Activated CD8-positive, alpha-beta T cell treated with anti-CD3 and anti-CD28 coated beads, Interleukin-2, amount 10 ng/mL, durations not matched to agents 7 days and 5 days (primary cell): ENCODE measurements at regions not wholly inside any gene's neighbourhood (a gene's known extent, or its start where the extent isn't known, plus 50 kb on each side); places are given as distances from the start of the nearest gene placed in this dataset.

Experiments
- ATAC-seq: fragments of 150-1000 bp; cut with Tn5 transposase; one replicate; pipeline ENCODE4 v1.10.0; 2021; ENCODE audit warnings: moderate library complexity
- CTCF ChIA-PET: fragments of 350-600 bp; sonication (Branson Sonifier 250); formaldehyde crosslinking; loops from one replicate; lab custom pipeline; 2021; ENCODE audit warnings: antibody characterized with exemption; lab: Charles Lee
- POLR2A ChIA-PET: fragments of 350-600 bp; sonication (Branson Sonifier 250); formaldehyde crosslinking; loops from one replicate; lab custom pipeline; 2021; ENCODE audit warnings: antibody characterized with exemption; lab: Charles Lee
- DNase-seq: peaks from one replicate; pipeline ENCODE4 v3.0.0-alpha.2; 2020
- H3K27ac Mint-ChIP-seq: one replicate; pipeline ENCODE4 v1.8.0; 2021; ENCODE audit warnings: mild to moderate bottlenecking, mixed read lengths
- H3K27me3 Mint-ChIP-seq: one replicate; pipeline ENCODE4 v1.8.0; 2021; ENCODE audit warnings: low read depth, mixed read lengths
- H3K36me3 Mint-ChIP-seq: one replicate; pipeline ENCODE4 v1.8.0; 2021; ENCODE audit warnings: low read depth, mixed read lengths
- H3K4me1 Mint-ChIP-seq: one replicate; pipeline ENCODE4 v1.8.0; 2021; ENCODE audit warnings: low read depth, mixed read lengths
- H3K4me3 Mint-ChIP-seq: one replicate; pipeline ENCODE4 v1.8.0; 2021; ENCODE audit warnings: mild to moderate bottlenecking, mixed read lengths
- H3K9me3 Mint-ChIP-seq: one replicate; pipeline ENCODE4 v1.8.0; 2022; ENCODE audit warnings: mixed read lengths; ENCODE audit not compliant: insufficient read depth

DNA sequence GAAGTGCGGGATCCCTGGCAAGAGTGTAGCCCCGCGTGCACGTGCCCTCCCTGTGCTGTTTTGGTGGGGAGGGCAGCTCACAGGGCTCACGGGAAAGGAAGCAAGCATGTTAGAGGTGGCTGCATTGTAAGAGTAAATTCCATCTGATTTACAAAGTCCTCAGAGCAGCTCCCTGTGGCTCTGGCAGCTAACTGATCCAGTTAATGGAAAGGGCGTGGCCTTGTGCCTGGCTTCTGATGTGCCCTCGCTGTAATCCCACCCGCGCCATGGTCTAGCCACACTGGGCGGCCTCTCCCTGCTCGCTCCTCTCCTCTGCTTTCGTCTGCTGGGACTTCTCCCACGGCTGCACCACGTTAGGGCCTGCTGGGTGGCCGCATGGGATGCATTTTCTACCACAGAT is 258.5 kb downstream of the FGF9 start:
- CTCF ChIA-PET: no interaction called here

DNA sequence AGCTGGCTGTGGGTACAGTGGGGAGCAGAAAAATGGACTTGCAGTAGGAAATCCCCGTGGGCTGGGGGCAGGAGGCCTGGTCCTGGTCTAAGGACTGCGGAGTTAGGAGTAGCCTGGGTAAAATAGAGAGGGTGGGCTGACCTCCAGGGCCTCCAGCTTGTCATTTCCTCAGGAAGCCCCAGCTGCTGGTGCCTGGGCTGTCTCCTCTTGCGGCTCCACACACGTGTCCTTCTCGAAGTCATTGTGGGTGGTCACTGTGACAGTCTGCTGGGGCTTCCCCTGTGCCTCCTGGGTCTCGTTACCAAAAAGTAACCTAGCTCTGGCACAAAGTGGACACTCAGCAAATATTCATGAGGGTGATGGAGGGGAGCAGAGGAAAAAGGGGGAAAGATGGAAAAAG is 259.7 kb downstream of the FGF9 start:
- Mint-ChIP-seq H3K4me1 (no peaks in the 10 kb centered on the region), H3K9me3 (no peaks in the 10 kb centered on the region), H3K36me3 (no peaks in the 10 kb centered on the region), H3K27ac (no peak overlapping the region), H3K27me3 (no peaks in the 10 kb centered on the region), H3K4me3 (no peak overlapping the region)
- DNase-seq: no peak
- ChIA-PET CTCF (no interaction called here), POLR2A (no interaction called here)
- ATAC-seq: no peak

More for the DNA sequence above, 258.5 kb downstream of the FGF9 start:
- ATAC-seq: no peak
- Mint-ChIP-seq H3K4me3 (no peak overlapping the region), H3K27ac (no peak overlapping the region), H3K9me3 (no peaks in the 10 kb centered on the region), H3K27me3 (no peaks in the 10 kb centered on the region), H3K4me1 (no peaks in the 10 kb centered on the region), H3K36me3 (no peaks in the 10 kb centered on the region)
- POLR2A ChIA-PET: no interaction called here
- no peak for DNase-seq

DNA sequence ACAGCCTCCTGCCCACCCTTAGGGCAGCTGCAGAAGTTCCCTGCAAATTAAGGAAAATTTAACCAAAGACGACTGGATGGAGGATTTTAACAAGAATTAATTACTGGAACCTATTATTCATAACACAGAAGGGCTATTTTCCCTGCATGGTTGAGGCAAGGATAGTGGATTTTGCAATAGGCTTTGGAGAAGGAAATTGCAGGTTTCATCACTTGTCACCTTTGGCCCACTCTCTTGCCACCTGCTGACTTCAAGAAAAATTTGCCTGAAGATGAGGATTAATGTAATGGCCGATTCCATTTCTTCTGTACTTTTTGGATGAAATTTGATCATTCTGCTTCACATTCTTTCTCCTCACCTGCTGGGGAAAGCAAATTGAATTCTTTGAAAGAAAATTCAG is 261.7 kb downstream of the FGF9 start:
- Mint-ChIP-seq H3K4me3 (no peak overlapping the region), H3K27me3 (no peaks in the 10 kb centered on the region), H3K9me3 (no peaks in the 10 kb centered on the region), H3K36me3 (no peaks in the 10 kb centered on the region), H3K27ac (no peak overlapping the region), H3K4me1 (no peaks in the 10 kb centered on the region)
- ChIA-PET POLR2A (no interaction called here), CTCF (no interaction called here)
- DNase-seq: no peak
- ATAC-seq: no peak

DNA sequence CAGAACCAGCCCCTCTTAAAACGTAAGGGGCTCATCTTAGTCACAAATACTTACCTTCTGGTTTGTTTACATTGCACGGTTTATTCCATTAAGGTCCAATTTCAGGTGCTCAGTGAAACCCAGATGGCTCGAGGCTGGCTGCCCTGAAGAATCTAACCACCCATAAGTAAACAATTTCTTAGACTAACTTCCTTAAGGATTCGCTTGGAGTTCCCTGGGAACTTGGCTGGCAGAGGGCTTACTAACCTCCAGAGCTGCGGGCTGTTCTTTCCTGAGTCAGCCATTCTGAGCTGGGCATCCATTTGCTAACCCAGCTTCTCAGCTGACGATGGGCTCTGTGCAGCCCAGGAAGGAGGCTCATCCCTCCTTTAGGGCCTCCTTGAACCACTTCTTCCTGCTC is 262.1 kb downstream of the FGF9 start:
- H3K27me3 Mint-ChIP-seq: no peaks in the 10 kb centered on the region
- H3K27ac Mint-ChIP-seq: no peak overlapping the region
- ChIA-PET POLR2A (interaction anchor here (0.6 kb wide), 1 partner anchor 243 kb away, joined by 3 read pairs; no protein-coding TSS in a partner anchor), CTCF (no interaction called here)
- H3K4me3 Mint-ChIP-seq: no peak overlapping the region
- DNase-seq (no peak), ATAC-seq (no peak)
- H3K9me3 Mint-ChIP-seq: no peaks in the 10 kb centered on the region
- H3K4me1 Mint-ChIP-seq: no peaks in the 10 kb centered on the region
- H3K36me3 Mint-ChIP-seq: no peaks in the 10 kb centered on the region

DNA sequence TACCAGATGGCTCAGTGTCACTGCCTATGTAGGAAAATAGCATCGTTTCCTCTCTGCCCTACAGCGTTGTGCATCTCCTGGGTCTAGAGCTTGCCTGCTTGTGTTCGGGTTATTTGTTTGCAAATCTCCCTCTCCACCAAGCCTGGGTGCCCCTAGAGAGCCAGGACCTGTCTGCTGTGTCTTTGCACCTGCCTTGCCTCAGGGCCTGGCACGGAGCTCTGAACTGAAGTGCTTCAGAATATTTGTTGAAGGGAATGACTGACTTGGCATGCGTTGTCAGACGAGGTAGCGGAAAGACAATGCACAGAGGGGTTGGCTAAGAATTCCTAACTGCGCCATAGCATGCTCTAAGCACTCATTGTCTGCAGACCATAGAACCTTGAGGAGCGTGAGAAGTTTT is 263.4 kb downstream of the FGF9 start:
- CTCF ChIA-PET: no interaction called here

DNA sequence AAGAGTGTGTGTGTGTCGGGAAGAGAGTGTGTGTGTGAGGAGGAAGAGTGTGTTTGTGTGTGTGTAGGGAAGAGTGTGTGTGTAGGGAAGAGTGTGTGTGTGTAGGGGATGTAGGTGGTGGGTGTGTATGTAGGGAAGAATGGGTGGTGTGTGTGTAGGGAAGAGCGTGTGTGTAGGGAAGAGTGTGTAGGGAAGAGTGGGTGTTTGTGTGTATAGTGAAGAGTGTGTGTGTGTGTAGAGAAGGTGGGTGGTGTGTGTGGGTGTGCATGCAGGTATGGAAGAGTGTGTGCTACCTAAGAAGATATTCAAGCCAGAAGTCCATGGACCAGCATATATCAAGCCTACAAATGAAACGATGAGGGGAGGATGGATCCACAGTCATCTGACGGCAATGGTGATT is 265.8 kb downstream of the FGF9 start:
- Mint-ChIP-seq H3K36me3 (no peaks in the 10 kb centered on the region), H3K4me3 (no peak overlapping the region), H3K9me3 (no peaks in the 10 kb centered on the region), H3K27me3 (no peaks in the 10 kb centered on the region), H3K4me1 (no peaks in the 10 kb centered on the region), H3K27ac (no peak overlapping the region)
- ChIA-PET CTCF (no interaction called here), POLR2A (no interaction called here)
- ATAC-seq: no peak
- no peak for DNase-seq

More for the DNA sequence above, 263.4 kb downstream of the FGF9 start:
- Mint-ChIP-seq H3K27me3 (no peaks in the 10 kb centered on the region), H3K9me3 (no peaks in the 10 kb centered on the region), H3K36me3 (no peaks in the 10 kb centered on the region), H3K4me3 (no peak overlapping the region), H3K4me1 (no peaks in the 10 kb centered on the region), H3K27ac (no peak overlapping the region)
- POLR2A ChIA-PET: no interaction called here
- DNase-seq: no peak
- ATAC-seq: no peak

DNA sequence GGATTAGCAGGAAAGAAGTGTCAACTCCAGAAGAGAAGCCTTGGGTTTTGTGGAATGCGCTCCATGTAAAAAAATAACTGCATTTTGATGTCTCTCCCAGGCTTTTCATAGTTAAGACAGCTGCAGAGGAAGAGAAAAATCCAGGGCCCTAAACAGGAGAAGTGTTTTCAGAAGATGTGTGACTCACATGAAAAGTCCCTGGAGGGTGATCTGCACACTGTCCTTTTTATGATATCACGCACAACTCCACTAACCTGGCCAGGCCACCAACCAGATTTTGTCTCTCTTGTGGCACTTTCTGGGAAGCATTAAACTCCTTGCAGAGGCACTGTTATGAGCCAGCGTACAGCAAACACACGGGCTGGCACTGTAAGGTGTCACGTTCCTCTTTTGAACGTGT is 267.3 kb downstream of the FGF9 start:
- POLR2A ChIA-PET: no interaction called here
- Mint-ChIP-seq H3K4me3 (no peak overlapping the region), H3K27ac (no peak overlapping the region), H3K4me1 (no peaks in the 10 kb centered on the region), H3K36me3 (no peaks in the 10 kb centered on the region), H3K9me3 (peaks cover 8% of the 10 kb centered on the region), H3K27me3 (no peaks in the 10 kb centered on the region)
- DNase-seq: no peak
- ATAC-seq: no peak
- CTCF ChIA-PET: no interaction called here

DNA sequence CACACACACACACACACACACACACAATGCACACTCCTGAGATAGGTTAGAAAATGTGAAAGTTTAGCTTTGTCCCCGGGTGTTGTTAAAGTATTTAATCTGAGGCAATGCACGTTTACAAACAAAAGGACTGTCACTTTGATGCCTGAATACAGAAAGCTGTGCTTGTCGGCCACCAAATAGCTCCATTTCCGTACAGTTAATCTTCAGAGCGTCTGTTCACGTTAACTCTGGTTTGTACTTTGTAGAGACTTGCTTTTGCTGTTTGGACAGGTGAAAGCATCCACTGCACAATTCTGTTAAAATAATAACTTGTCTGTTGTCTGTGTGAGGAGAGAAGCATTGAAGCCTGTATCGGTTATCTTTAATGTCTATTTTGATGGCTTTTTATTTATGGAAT is 267.8 kb downstream of the FGF9 start:
- H3K36me3 Mint-ChIP-seq: no peaks in the 10 kb centered on the region
- H3K4me1 Mint-ChIP-seq: no peaks in the 10 kb centered on the region
- H3K4me3 Mint-ChIP-seq: no peak overlapping the region
- ATAC-seq (no peak), DNase-seq (no peak)
- POLR2A ChIA-PET: no interaction called here
- peaks cover 8% of the 10 kb centered on the region for H3K9me3 Mint-ChIP-seq
- H3K27me3 Mint-ChIP-seq: no peaks in the 10 kb centered on the region
- CTCF ChIA-PET: no interaction called here
- no peak overlapping the region for H3K27ac Mint-ChIP-seq

DNA sequence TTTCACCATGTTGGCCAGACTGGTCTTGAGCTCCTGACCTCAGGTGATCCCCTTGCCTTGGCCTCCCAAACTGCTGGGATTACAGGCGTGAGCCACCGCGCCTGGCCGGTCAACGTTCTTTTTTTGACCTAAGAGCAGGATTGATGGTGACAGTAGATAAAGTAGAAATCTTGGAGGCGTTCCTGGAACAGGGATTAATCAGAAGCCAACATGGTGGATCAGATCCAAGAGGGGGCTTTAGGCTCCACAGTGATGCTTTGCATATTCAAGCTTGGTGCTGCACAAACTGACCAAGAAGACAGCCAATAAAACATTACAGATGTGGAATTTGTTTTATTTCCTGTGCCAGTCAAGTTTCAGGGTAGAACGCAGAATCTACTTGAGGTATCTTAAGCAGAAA is 271.2 kb downstream of the FGF9 start:
- ATAC-seq: no peak
- Mint-ChIP-seq H3K4me1 (no peaks in the 10 kb centered on the region), H3K27me3 (no peaks in the 10 kb centered on the region), H3K9me3 (peaks cover 19% of the 10 kb centered on the region), H3K4me3 (no peak overlapping the region), H3K27ac (no peak overlapping the region), H3K36me3 (no peaks in the 10 kb centered on the region)
- ChIA-PET CTCF (no interaction called here), POLR2A (no interaction called here)
- DNase-seq: no peak

DNA sequence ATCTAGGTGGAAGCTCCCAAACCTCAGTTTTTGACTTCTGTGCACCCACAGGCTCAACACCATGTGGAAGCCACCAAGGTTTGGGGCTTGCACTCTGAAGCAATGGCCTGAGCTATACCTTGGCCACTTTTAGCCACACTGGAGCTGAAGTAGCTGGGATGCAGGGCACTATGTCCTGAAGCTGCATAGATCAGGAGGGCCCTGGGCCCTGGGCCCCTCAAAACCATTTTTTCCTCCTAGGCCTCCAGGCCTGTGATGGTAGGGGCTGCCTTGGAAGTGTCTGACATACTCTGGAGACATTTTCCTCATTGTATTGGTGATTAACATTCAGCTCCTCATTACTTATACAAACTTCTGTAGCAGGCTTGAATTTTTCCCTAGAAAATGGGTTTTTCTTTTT is 273.7 kb downstream of the FGF9 start:
- DNase-seq (no peak), ATAC-seq (no peak)
- peaks cover 19% of the 10 kb centered on the region for H3K9me3 Mint-ChIP-seq
- H3K27ac Mint-ChIP-seq: no peak overlapping the region
- POLR2A ChIA-PET: no interaction called here
- CTCF ChIA-PET: no interaction called here
- H3K27me3 Mint-ChIP-seq: no peaks in the 10 kb centered on the region
- H3K4me3 Mint-ChIP-seq: no peak overlapping the region
- H3K4me1 Mint-ChIP-seq: no peaks in the 10 kb centered on the region
- H3K36me3 Mint-ChIP-seq: no peaks in the 10 kb centered on the region

DNA sequence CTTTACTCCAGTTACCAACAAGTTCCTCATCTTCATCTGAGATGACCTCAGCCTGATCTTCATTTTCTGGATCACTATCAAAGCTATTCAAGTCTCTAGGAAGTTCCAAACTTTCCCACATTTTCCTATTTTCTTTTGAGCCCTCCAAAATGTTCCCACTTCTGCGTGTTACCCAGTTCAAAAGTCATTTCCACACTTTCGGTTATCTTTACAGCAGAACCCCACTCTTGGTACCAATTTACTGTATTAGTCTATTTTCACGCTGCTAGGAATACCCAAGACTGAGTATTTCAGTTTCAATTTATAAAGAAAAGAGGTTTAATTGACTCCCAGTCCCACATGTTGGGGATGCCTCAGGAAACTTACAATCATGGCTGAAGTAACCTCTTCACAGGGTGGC is 274.3 kb downstream of the FGF9 start:
- Mint-ChIP-seq H3K36me3 (no peaks in the 10 kb centered on the region), H3K27ac (no peak overlapping the region), H3K9me3 (peaks cover 19% of the 10 kb centered on the region), H3K4me3 (no peak overlapping the region), H3K4me1 (no peaks in the 10 kb centered on the region), H3K27me3 (no peaks in the 10 kb centered on the region)
- ChIA-PET CTCF (no interaction called here), POLR2A (no interaction called here)
- no peak for DNase-seq
- ATAC-seq: no peak

DNA sequence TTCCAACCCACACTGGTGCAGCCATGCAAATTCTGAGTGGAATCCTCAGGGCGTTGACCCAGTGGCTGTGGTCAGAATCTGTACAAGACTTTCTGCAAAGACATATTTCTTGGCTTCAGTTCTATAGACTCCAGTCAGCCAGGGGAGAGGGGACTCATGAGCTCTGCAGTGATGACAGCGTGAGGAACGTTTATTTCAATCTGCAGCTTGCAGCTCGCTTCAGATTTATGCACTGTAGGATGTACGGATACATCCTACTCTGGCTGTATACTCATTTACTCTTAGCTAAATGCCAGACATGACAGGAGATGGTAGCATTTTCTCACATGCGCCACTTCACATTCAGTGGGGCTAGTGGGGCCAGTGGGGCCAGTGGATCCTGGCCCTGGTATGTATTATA is 276.1 kb downstream of the FGF9 start:
- no peaks in the 10 kb centered on the region for H3K27me3 Mint-ChIP-seq
- no peak overlapping the region for H3K4me3 Mint-ChIP-seq
- no peak for ATAC-seq
- POLR2A ChIA-PET: no interaction called here
- no peaks in the 10 kb centered on the region for H3K4me1 Mint-ChIP-seq
- CTCF ChIA-PET: no interaction called here
- no peak for DNase-seq
- H3K9me3 Mint-ChIP-seq: peaks cover 19% of the 10 kb centered on the region
- H3K36me3 Mint-ChIP-seq: no peaks in the 10 kb centered on the region
- no peak overlapping the region for H3K27ac Mint-ChIP-seq

DNA sequence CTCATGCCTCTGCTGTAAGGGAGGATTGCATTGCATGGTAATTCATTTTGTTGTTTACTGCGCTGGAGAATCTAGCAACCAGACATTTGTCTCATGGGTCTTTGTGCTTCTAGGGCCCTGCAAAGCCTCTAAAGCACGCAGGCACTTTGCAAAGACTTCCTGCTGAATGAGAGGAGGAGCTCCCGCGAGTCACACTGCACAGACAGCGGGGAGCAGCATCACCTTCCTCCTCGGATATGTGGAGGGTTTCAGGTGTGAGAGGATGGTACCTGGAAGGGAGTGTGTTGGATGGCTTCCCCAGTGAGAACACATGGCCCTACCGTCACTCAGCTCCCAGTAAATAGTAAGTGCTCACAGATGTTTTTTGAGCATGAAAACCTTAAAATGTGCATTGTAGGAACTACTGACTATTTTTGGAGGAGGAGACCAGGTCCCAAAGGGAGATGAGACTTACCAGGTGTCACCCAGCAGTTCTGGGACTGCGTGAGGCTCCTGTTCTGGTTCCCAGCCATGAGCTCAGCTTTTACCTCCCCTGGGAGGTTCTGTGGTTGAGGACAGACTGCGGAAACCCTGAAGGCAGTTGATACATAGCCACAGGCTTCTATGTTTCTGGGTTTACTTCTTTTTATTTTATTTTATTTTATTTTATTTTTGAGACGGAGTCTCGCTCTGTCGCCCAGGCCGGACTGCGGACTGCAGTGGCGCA is 278.0 kb downstream of the FGF9 start:
- CTCF ChIA-PET: no interaction called here
- no peak for ATAC-seq
- Mint-ChIP-seq H3K9me3 (peaks cover 12% of the 10 kb centered on the region), H3K27ac (no peak overlapping the region), H3K36me3 (no peaks in the 10 kb centered on the region), H3K27me3 (no peaks in the 10 kb centered on the region), H3K4me3 (no peak overlapping the region), H3K4me1 (no peaks in the 10 kb centered on the region)
- no peak for DNase-seq
- POLR2A ChIA-PET: no interaction called here
